HTR-8/SVneo (cell line): ENCODE measurements at regions not wholly inside any gene's neighbourhood (a gene's known extent, or its start where the extent isn't known, plus 50 kb on each side); places are given as distances from the start of the nearest gene placed in this dataset.
A peak's percentile ranks its signal among the peaks of the same experiment; 100 is the strongest.
"Not testable (repeated sequence)": the region's sequence is repeated elsewhere in the genome, so short reads cannot be mapped to it uniquely, and the experiment has no call there.

Source experiments
- DNase-seq: peaks from one replicate; pipeline ENCODE4 v3.0.0; 2011; ENCODE audit warnings: low spot score, mixed read lengths; ENCODE audit not compliant: insufficient read length
- FAIRE-seq: peaks from 2 replicates; lab custom pipeline; 2011; peaks lifted over from hg19 to GRCh38; lab: Jason Lieb, UNC

- DNase-seq: no peak
- FAIRE-seq: no peak
Measured at GRCh38 chr7:19964246-19964645, 190.8 kb upstream of the TMEM196 start.

- no peak for FAIRE-seq
- no peak for DNase-seq
Measured at GRCh38 chr7:19963695-19964094, 190.3 kb upstream of the TMEM196 start.

- peak; percentile 72 for FAIRE-seq
- DNase-seq: peak; percentile 54
Measured at GRCh38 chr7:19958309-19958896, 185.0 kb upstream of the TMEM196 start.

- no peak for DNase-seq
Measured at GRCh38 chr7:19957664-19958063, 184.2 kb upstream of the TMEM196 start.

GRCh38 chr7:19954166-19954565, 180.7 kb upstream of the TMEM196 start:
- not testable (repeated sequence) for FAIRE-seq, DNase-seq

More at GRCh38 chr7:19957664-19958063, 184.2 kb upstream of the TMEM196 start:
- FAIRE-seq: no peak

GRCh38 chr7:19953411-19953810, 180.0 kb upstream of the TMEM196 start:
- not testable (repeated sequence) for DNase-seq, FAIRE-seq

GRCh38 chr7:19948160-19948559, 174.7 kb upstream of the TMEM196 start:
- DNase-seq (no peak), FAIRE-seq (no peak)

- DNase-seq (no peak), FAIRE-seq (no peak)
Measured at GRCh38 chr7:19944363-19945120, 171.1 kb upstream of the TMEM196 start.

GRCh38 chr7:19939746-19940145, 166.3 kb upstream of the TMEM196 start:
- DNase-seq (peak; percentile 22), FAIRE-seq (no peak)

GRCh38 chr7:19932549-19933249, 159.3 kb upstream of the TMEM196 start:
- DNase-seq (no peak), FAIRE-seq (no peak)

- no peak for DNase-seq
- FAIRE-seq: no peak
Measured at GRCh38 chr7:19930851-19931250, 157.4 kb upstream of the TMEM196 start.

- DNase-seq (no peak), FAIRE-seq (no peak)
Measured at GRCh38 chr7:19930051-19930450, 156.6 kb upstream of the TMEM196 start.

GRCh38 chr7:19928247-19928646, 154.8 kb upstream of the TMEM196 start:
- FAIRE-seq: no peak
- DNase-seq: no peak

- FAIRE-seq (no peak), DNase-seq (no peak)
Measured at GRCh38 chr7:19920705-19921104, 147.3 kb upstream of the TMEM196 start.

- no peak for DNase-seq
- no peak for FAIRE-seq
Measured at GRCh38 chr7:19920166-19920565, 146.7 kb upstream of the TMEM196 start.

- FAIRE-seq: no peak
- no peak for DNase-seq
Measured at GRCh38 chr7:19919261-19920095, 146.1 kb upstream of the TMEM196 start.

GRCh38 chr7:19916046-19916445, 142.6 kb upstream of the TMEM196 start:
- FAIRE-seq (no peak), DNase-seq (no peak)

- no peak for DNase-seq
- no peak for FAIRE-seq
Measured at GRCh38 chr7:19915596-19915995, 142.2 kb upstream of the TMEM196 start.

- FAIRE-seq: no peak
- DNase-seq: no peak
Measured at GRCh38 chr7:19914866-19915265, 141.4 kb upstream of the TMEM196 start.

- FAIRE-seq: no peak
- DNase-seq: no peak
Measured at GRCh38 chr7:19900118-19900517, 126.7 kb upstream of the TMEM196 start.
